A673 (cell line): ENCODE measurements at regions not wholly inside any gene's neighbourhood (a gene's known extent, or its start where the extent isn't known, plus 50 kb on each side); places are given as distances from the start of the nearest gene placed in this dataset.

Experiments
- BruUV-seq: library from RNA; stranded (reverse); fragments of 400-500 nt; replicated peaks from 2 replicates; lab custom pipeline; 2021; lab: Mats Ljungman, UMichigan
- CTCF ChIA-PET: fragments of 300-600 bp; sonication (Branson Sonifier 250); formaldehyde crosslinking; loops from one replicate; lab custom pipeline; 2022; ENCODE audit warnings: antibody characterized with exemption; lab: Charles Lee
- POLR2A ChIA-PET: fragments of 300-600 bp; sonication (Branson Sonifier 250); formaldehyde crosslinking; loops from one replicate; lab custom pipeline; 2022; ENCODE audit warnings: antibody characterized with exemption; ENCODE audit not compliant: low non-redundant PET; lab: Charles Lee
- DNase-seq: peaks from one replicate; pipeline ENCODE4 v3.0.0-alpha.2; 2015; ENCODE audit warnings: low spot score
- H3K27ac ChIP-seq: fragments of 200-600 bp; sonication (generic); 2 replicates; pipeline ENCODE4 v1.5.1; 2016; ENCODE audit warnings: mixed run types, low read depth, mild to moderate bottlenecking, mixed read lengths, antibody characterized with exemption, low read length; ENCODE audit not compliant: poor library complexity, severe bottlenecking
- H3K27me3 ChIP-seq: fragments of 200-600 bp; sonication (generic); replicated peaks from 2 replicates; pipeline ENCODE4 v1.6.1; 2017; ENCODE audit warnings: mixed run types, low read depth, mild to moderate bottlenecking, mixed read lengths, antibody characterized with exemption, low read length; ENCODE audit not compliant: insufficient read depth, poor library complexity
- H3K36me3 ChIP-seq: fragments of 200-600 bp; sonication (generic); 2 replicates; pipeline ENCODE4 v1.6.1; 2016; ENCODE audit warnings: mixed run types, mild to moderate bottlenecking, mixed read lengths, antibody characterized with exemption, low read length; ENCODE audit not compliant: insufficient read depth, poor library complexity, severe bottlenecking
- H3K4me1 ChIP-seq: fragments of 200-600 bp; sonication (generic); 2 replicates; pipeline ENCODE4 v1.6.1; 2017; ENCODE audit warnings: mixed run types, mild to moderate bottlenecking, mixed read lengths, antibody characterized with exemption, low read length; ENCODE audit not compliant: insufficient read depth, poor library complexity, severe bottlenecking
- H3K4me3 ChIP-seq: fragments of 200-600 bp; sonication (generic); 2 replicates; pipeline ENCODE4 v1.5.1; 2016; ENCODE audit warnings: low read depth, mixed run types, mild to moderate bottlenecking, mixed read lengths, low read length; ENCODE audit not compliant: poor library complexity, severe bottlenecking
- H3K9me3 ChIP-seq: fragments of 200-600 bp; sonication (generic); 2 replicates; pipeline ENCODE4 v1.6.1; 2016; ENCODE audit warnings: mixed run types, low read depth, mild to moderate bottlenecking, mixed read lengths, antibody characterized with exemption, low read length; ENCODE audit not compliant: poor library complexity, severe bottlenecking
- EZH2 ChIP-seq: fragments of 200-600 bp; sonication (generic); IDR thresholded peaks from 2 replicates; pipeline ENCODE4 v1.6.1; 2017; ENCODE audit warnings: borderline replicate concordance, low read depth, mild to moderate bottlenecking, mixed read lengths, antibody characterized with exemption, low read length; ENCODE audit not compliant: poor library complexity, severe bottlenecking
- intact Hi-C: fragments of 100-400 bp; cut with micrococcal nuclease; formaldehyde crosslinking; loops from one replicate; pipeline ENCODE4 v1.10.0; 2022; ENCODE audit not compliant: unreplicated experiment
- TF ChIP-seq, protein P1 (sequence below): fragments of 300-800, 200-600 bp; sonication (generic); conservative IDR thresholded peaks from 2 replicates; pipeline ENCODE4 v1.5.1; 2017; ENCODE audit warnings: low read depth, mild to moderate bottlenecking, antibody characterized with exemption, low read length, moderate library complexity, mixed read lengths

DNA sequence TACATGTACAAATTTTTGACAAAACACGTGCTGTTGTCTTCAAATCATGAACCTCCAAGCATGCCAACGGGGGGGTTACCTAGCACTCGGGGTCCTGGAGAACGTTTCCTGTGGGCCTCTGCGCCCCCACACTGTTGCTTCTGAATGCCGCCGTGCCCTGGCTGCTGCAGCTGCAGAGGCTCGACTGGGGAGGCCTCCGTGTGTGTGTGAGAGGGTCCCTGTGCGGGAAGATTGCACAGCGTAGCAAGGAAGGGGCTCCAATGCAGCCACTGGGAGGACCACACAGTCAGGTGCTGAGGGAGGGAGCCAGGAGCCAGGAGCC is 1322.2 kb downstream of the TBC1D22A start:
- H3K36me3 ChIP-seq: no peaks in the 10 kb centered on the region
- BruUV-seq: no TSS peak
- intact Hi-C loops: no loop called here
- no peaks in the 10 kb centered on the region for H3K9me3 ChIP-seq
- H3K4me3 ChIP-seq: no peak overlapping the region
- POLR2A ChIA-PET: no interaction called here
- CTCF ChIA-PET: no interaction called here
- H3K27ac ChIP-seq: no peak overlapping the region
- H3K27me3 ChIP-seq: no peaks in the 10 kb centered on the region
- DNase-seq: no peak
- peaks cover under 1% of the 10 kb centered on the region for H3K4me1 ChIP-seq
- TF ChIP-seq, protein P1, sequence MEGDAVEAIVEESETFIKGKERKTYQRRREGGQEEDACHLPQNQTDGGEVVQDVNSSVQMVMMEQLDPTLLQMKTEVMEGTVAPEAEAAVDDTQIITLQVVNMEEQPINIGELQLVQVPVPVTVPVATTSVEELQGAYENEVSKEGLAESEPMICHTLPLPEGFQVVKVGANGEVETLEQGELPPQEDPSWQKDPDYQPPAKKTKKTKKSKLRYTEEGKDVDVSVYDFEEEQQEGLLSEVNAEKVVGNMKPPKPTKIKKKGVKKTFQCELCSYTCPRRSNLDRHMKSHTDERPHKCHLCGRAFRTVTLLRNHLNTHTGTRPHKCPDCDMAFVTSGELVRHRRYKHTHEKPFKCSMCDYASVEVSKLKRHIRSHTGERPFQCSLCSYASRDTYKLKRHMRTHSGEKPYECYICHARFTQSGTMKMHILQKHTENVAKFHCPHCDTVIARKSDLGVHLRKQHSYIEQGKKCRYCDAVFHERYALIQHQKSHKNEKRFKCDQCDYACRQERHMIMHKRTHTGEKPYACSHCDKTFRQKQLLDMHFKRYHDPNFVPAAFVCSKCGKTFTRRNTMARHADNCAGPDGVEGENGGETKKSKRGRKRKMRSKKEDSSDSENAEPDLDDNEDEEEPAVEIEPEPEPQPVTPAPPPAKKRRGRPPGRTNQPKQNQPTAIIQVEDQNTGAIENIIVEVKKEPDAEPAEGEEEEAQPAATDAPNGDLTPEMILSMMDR: no peak
- no peak for TF ChIP-seq EZH2

DNA sequence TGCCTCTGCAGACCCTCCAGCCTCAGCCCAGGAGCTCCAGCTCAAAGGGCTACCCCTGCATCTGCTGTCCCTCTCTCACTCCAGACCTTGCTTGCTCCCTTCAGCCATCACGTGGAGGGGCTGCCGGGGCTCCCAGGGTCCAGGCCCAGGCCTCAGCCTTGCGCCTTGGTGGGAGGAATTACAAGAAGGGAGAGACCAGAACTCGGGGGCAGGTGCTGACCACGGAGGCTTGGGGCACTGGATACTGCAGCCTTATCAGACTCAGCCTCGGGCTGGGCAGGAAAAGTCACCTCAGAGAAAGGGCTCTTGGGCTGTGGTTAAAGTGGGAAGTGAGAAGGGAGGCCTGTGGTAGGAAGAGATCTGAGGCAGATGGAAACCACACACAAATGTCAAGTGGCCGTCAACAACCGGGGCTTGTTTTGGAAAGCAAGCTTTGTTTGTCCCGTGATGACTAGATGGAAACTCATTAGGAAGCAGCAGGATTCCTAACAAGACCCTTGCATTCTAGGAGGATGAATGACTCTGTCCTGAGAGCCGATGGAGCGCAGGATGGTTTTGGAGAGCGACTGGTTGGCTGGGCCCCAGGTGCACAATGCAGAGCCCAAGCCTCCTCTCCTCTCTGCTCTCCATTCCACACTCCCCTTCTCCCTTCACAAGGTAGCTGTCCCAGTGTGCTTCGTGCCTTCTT is 1321.7 kb downstream of the TBC1D22A start:
- H3K36me3 ChIP-seq: no peaks in the 10 kb centered on the region
- H3K27ac ChIP-seq: no peak overlapping the region
- intact Hi-C loops: no loop called here
- H3K4me1 ChIP-seq: no peaks in the 10 kb centered on the region
- H3K27me3 ChIP-seq: no peaks in the 10 kb centered on the region
- no peaks in the 10 kb centered on the region for H3K9me3 ChIP-seq
- H3K4me3 ChIP-seq: no peak overlapping the region
- no peak for DNase-seq
- TF ChIP-seq, protein P1: no peak
- TF ChIP-seq EZH2: no peak
- ChIA-PET POLR2A (no interaction called here), CTCF (no interaction called here)
- BruUV-seq: no TSS peak

DNA sequence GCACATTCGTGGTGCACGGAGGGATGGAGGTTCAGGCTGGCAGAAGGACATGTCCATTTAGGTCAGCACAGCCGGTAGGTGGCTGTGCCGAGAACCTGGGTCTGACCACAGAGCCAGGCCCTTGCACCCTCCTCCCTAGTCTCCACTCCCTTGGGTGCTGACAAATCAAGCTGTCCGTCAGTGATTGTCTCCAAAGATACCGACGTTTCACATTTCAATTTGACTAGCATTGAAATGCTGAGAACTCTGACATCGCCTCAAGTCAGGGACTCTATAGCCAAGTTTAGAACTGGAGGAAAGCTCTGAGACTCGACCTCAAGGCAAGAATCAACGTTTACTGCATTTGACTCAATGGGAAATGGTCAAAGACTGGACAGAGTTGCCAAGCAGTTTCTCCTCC is 1321.1 kb downstream of the TBC1D22A start:
- ChIA-PET POLR2A (no interaction called here), CTCF (no interaction called here)
- Histone ChIP-seq H3K4me1 (no peaks in the 10 kb centered on the region), H3K27ac (no peak overlapping the region), H3K4me3 (no peak overlapping the region), H3K27me3 (no peaks in the 10 kb centered on the region), H3K36me3 (no peaks in the 10 kb centered on the region), H3K9me3 (no peaks in the 10 kb centered on the region)
- no TSS peak for BruUV-seq
- intact Hi-C loops: no loop called here
- TF ChIP-seq, protein P1: no peak
- no peak for TF ChIP-seq EZH2
- DNase-seq: no peak
